ENCODE measurements at regions not wholly inside any gene's neighbourhood (a gene's known extent, or its start where the extent isn't known, plus 50 kb on each side); places are given as distances from the start of the nearest gene placed in this dataset.

DNA sequence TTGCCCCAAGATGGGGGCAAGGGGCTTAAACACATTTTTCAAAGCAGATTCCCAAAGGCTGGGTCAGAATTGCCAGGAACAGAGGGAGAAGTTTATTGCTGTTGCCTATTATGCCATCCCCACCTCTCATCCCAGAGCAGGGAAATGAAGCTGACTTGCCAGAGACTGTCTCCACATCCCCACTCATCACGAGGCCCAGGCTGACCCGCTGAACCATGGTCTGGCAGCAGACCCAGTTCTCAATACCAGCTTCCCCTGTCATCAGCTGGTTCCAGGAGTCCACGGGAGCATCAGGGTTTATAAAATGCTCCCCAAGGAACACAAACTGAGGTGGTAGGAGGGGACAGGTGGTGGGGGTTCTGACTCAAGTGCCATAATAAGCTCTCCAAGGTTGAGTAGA is 605.9 kb downstream of the NPHP4 start:
- DNase-seq (ENCODE audit: low read depth): no peak
- TF ChIP-seq, protein P1, sequence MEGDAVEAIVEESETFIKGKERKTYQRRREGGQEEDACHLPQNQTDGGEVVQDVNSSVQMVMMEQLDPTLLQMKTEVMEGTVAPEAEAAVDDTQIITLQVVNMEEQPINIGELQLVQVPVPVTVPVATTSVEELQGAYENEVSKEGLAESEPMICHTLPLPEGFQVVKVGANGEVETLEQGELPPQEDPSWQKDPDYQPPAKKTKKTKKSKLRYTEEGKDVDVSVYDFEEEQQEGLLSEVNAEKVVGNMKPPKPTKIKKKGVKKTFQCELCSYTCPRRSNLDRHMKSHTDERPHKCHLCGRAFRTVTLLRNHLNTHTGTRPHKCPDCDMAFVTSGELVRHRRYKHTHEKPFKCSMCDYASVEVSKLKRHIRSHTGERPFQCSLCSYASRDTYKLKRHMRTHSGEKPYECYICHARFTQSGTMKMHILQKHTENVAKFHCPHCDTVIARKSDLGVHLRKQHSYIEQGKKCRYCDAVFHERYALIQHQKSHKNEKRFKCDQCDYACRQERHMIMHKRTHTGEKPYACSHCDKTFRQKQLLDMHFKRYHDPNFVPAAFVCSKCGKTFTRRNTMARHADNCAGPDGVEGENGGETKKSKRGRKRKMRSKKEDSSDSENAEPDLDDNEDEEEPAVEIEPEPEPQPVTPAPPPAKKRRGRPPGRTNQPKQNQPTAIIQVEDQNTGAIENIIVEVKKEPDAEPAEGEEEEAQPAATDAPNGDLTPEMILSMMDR (IDR thresholded peaks at IDR 0.05; ENCODE audit: control insufficient read depth, insufficient read depth, low read depth, low read length, missing control alignments): no peak
- H3K4me3 ChIP-seq (ENCODE audit: control insufficient read depth, low read depth, low read length): no peak overlapping the region

DNA sequence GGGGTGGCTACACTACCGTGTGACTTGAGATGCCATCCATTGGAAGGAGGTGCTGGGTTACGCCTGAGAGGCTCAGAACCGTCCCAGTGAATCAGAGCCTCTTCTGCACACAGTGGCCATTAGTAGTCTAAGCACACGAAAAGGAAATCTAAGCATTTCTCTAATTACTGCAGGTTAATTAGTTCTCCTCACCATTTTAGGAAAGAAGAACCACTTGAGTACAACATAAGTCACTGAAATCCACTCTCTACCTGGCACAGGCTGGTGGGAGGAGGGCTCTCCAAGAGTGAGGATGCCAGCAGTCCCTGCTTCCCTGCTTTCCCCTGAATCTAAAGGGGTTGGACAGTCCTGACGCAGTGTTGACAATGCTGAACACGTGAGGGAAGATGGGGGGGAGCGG is 606.3 kb downstream of the NPHP4 start:
- DNase-seq (ENCODE audit: low read depth): no peak
- no peak overlapping the region for H3K4me3 ChIP-seq (ENCODE audit: control insufficient read depth, low read depth, low read length)
- TF ChIP-seq, protein P1 (IDR thresholded peaks at IDR 0.05; ENCODE audit: control insufficient read depth, insufficient read depth, low read depth, low read length, missing control alignments): no peak

DNA sequence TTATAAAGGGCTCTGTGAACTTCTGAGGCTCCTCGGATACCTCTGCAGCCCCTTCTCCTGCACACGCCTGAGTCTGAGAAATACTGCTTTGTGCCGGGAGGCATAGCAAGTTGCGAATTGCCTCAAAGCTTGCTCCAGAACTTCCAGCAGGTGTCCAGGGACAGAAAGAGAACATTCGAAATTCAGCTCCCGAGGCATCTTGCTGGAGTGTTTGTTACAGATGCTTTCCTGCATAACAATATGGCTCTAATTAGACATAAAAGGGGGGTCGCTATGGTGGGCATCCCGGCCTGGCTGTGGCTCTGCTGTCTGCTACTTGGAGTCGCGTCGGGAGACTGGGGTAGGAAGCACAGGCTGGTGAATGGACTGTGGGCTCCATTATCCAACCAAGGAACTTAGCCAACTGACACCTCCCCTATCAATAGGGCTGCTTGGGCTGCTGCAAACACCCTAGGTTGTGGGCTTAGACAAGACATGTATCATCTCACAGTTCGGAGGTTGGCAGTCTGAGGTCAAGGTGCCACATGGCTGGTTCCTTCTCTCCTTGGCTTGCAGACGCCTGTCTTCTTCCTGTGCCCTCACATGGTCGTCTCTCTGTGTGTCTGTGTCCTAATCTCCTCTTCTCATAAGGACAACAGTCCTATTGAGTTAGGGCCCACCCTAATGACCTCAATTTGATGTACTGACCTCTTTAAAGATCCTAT is 607.0 kb downstream of the NPHP4 start:
- no peak overlapping the region for H3K4me3 ChIP-seq (ENCODE audit: control insufficient read depth, low read depth, low read length)
- TF ChIP-seq, protein P1 (IDR thresholded peaks at IDR 0.05; ENCODE audit: control insufficient read depth, insufficient read depth, low read depth, low read length, missing control alignments): no peak
- no peak for DNase-seq (ENCODE audit: low read depth)

DNA sequence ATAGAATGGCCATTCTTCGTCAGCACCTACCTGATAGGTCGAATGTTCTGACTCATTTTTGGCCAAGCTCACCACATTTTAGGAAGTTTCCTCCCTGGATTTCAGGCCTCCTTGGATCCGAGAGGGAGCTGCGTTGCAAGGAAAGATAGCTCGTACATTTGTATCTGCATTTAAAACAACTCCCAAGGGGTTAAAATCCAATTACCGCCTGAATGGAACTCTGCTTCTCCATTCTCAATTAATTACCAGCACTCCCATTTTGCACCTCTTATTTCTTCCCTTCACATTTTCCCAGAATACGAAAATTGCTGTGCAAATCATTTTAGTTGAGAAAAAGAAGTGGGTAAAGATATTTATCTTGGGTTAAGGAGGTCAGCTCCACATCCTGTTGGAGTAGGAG is 610.7 kb downstream of the NPHP4 start:
- DNase-seq (ENCODE audit: low read depth): no peak
- TF ChIP-seq, protein P1 (IDR thresholded peaks at IDR 0.05; ENCODE audit: control insufficient read depth, insufficient read depth, low read depth, low read length, missing control alignments): no peak
- H3K4me3 ChIP-seq (ENCODE audit: control insufficient read depth, low read depth, low read length): no peak overlapping the region

DNA sequence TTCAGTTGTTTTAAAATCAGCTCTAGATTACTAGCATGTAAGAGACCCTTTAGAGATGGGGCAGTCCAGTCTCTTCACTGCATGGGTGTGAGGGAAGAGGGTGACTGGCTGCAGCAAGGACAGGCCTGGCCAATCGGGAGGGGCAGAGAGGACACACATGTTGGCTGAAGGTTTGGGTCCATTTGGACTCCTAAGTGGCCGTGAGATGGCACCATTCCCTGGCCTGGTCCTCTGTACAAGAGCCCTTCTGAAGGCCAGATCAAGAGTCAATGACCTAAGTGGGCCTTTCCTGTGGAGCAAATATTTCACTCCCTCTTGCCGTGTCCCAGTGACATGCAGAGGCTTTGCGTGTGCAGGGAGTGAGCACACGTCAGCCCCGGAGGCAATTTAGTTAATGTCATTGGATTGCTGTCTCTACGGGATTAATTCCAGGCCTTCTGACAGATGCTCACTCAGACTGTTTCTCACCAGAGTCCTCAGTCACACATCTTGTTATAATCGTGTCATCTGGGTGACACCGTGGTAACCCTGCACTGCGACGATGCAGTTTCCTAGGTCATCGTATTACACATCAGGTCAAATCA is 613.0 kb downstream of the NPHP4 start:
- TF ChIP-seq, protein P1 (IDR thresholded peaks at IDR 0.05; ENCODE audit: control insufficient read depth, insufficient read depth, low read depth, low read length, missing control alignments): no peak
- H3K4me3 ChIP-seq (ENCODE audit: control insufficient read depth, low read depth, low read length): no peak overlapping the region
- no peak for DNase-seq (ENCODE audit: low read depth)

DNA sequence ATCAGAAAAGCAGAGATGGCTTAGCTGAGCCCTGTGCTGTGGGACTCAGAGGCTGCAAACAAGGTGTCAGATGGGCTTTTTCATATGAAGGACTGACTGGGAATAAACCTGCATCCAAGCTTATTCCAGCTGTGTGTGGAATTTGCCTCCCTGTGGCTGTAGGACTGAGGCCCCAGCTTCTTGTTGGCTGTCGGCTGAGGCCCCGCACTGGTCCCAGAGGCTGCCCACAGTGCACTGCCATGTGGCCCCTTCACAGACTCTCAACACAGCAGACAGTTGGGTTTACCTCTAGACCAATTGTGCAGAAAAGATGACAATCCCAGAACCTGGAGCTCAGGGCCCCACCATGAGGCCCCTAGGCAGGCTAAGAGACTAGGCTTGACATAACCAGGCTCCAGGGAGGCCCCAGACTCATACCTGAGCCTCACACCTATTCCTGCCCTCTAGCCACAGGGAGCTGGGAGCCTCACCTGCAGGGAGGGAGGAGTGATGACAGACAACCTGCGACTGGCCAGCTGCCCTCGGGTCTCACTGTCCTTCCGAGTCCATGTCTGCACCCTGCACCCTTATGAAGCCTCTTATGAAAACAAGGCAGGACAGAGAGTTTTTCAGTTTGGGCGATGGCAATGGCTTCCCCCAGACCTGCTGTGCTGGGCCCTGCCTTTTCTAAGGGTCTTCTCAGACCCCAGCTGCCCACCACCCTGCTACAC is 615.5 kb downstream of the NPHP4 start:
- no peak overlapping the region for H3K4me3 ChIP-seq (ENCODE audit: control insufficient read depth, low read depth, low read length)
- no peak for DNase-seq (ENCODE audit: low read depth)
- TF ChIP-seq, protein P1 (IDR thresholded peaks at IDR 0.05; ENCODE audit: control insufficient read depth, insufficient read depth, low read depth, low read length, missing control alignments): no peak
